H9 (cell line): ENCODE measurements at regions not wholly inside any gene's neighbourhood (a gene's known extent, or its start where the extent isn't known, plus 50 kb on each side); places are given as distances from the start of the nearest gene placed in this dataset.
"Not testable (repeated sequence)": the region's sequence is repeated elsewhere in the genome, so short reads cannot be mapped to it uniquely, and the experiment has no call there.

ENCODE experiments used
- DNase-seq: peaks from one replicate; pipeline ENCODE4 v3.0.0-alpha.2; 2017
- H2AFZ ChIP-seq: one replicate; pipeline ENCODE4 v1.6.1; 2013; ENCODE audit warnings: mild to moderate bottlenecking, low read length, control low read depth, moderate library complexity
- H2AK5ac ChIP-seq: 2 replicates; pipeline ENCODE4 v1.6.1; 2013; ENCODE audit warnings: low read length, control low read depth, mixed read lengths; ENCODE audit not compliant: insufficient read length
- H2BK120ac ChIP-seq: one replicate; pipeline ENCODE4 v1.6.1; 2013; ENCODE audit warnings: low read depth, mild to moderate bottlenecking, low read length, control low read depth, inconsistent platforms; ENCODE audit not compliant: poor library complexity, severe bottlenecking
- H2BK12ac ChIP-seq: 2 replicates; pipeline ENCODE4 v1.6.1; 2013; ENCODE audit warnings: low read length, control low read depth, mixed read lengths, low read depth; ENCODE audit not compliant: insufficient read length
- H2BK15ac ChIP-seq: 2 replicates; pipeline ENCODE4 v1.6.1; 2013; ENCODE audit warnings: low read depth, low read length, control low read depth
- H2BK20ac ChIP-seq: one replicate; pipeline ENCODE4 v1.6.1; 2013; ENCODE audit warnings: low read depth, mild to moderate bottlenecking, low read length, control low read depth, inconsistent platforms; ENCODE audit not compliant: poor library complexity, severe bottlenecking
- H2BK5ac ChIP-seq: 2 replicates; pipeline ENCODE4 v1.6.1; 2013; ENCODE audit warnings: low read length, control low read depth, mixed read lengths; ENCODE audit not compliant: insufficient read length
- H3K14ac ChIP-seq: 2 replicates; pipeline ENCODE4 v1.6.1; 2013; ENCODE audit warnings: low read length, control low read depth; ENCODE audit not compliant: insufficient read depth
- H3K18ac ChIP-seq: 2 replicates; pipeline ENCODE4 v1.6.1; 2013; ENCODE audit warnings: low read depth, mild to moderate bottlenecking, mixed read lengths, low read length, control low read depth; ENCODE audit not compliant: insufficient read length
- H3K23ac ChIP-seq: 2 replicates; pipeline ENCODE4 v1.6.1; 2013; ENCODE audit warnings: low read length, control low read depth, mixed read lengths, low read depth; ENCODE audit not compliant: insufficient read length
- H3K23me2 ChIP-seq: 2 replicates; pipeline ENCODE4 v1.6.1; 2013; ENCODE audit warnings: low read depth, mild to moderate bottlenecking, mixed read lengths, low read length, control low read depth; ENCODE audit not compliant: insufficient read length, poor library complexity, severe bottlenecking
- H3K27ac ChIP-seq: 2 replicates; pipeline ENCODE4 v1.5.1; 2013; ENCODE audit warnings: low read length, control low read depth, mixed read lengths, low read depth; ENCODE audit not compliant: insufficient read length
- H3K27me3 ChIP-seq: 2 replicates; pipeline ENCODE4 v1.6.1; 2013; ENCODE audit warnings: low read length, control low read depth, inconsistent platforms; ENCODE audit not compliant: insufficient read depth
- H3K4ac ChIP-seq: 2 replicates; pipeline ENCODE4 v1.6.1; 2013; ENCODE audit warnings: low read depth, mild to moderate bottlenecking, control low read depth, inconsistent platforms, low read length, moderate library complexity
- H3K4me1 ChIP-seq: 2 replicates; pipeline ENCODE4 v1.6.1; 2013; ENCODE audit warnings: low read length, control low read depth, inconsistent platforms; ENCODE audit not compliant: insufficient read depth
- H3K4me2 ChIP-seq: 2 replicates; pipeline ENCODE4 v1.6.1; 2013; ENCODE audit warnings: low read length, control low read depth, mixed read lengths; ENCODE audit not compliant: insufficient read length, insufficient read depth
- H3K56ac ChIP-seq: 2 replicates; pipeline ENCODE4 v1.6.1; 2013; ENCODE audit warnings: low read depth, mild to moderate bottlenecking, mixed read lengths, low read length, control low read depth; ENCODE audit not compliant: insufficient read length
- H3K79me1 ChIP-seq: 2 replicates; pipeline ENCODE4 v1.6.1; 2013; ENCODE audit warnings: low read depth, mild to moderate bottlenecking, moderate library complexity, low read length, control low read depth, inconsistent platforms; ENCODE audit not compliant: insufficient read depth, poor library complexity, severe bottlenecking
- H3K79me2 ChIP-seq: 2 replicates; pipeline ENCODE4 v1.6.1; 2013; ENCODE audit warnings: low read length, control low read depth, inconsistent platforms; ENCODE audit not compliant: insufficient read depth
- H3K9ac ChIP-seq: 2 replicates; pipeline ENCODE4 v1.6.1; 2013; ENCODE audit warnings: low read length, control low read depth, mixed read lengths; ENCODE audit not compliant: insufficient read length; ENCODE audit errors: extremely low read depth
- H3K9me3 ChIP-seq: one replicate; pipeline ENCODE4 v1.6.1; 2013; ENCODE audit warnings: low read depth, low read length, inconsistent platforms; ENCODE audit not compliant: control insufficient read depth
- H3T11ph ChIP-seq: one replicate; pipeline ENCODE4 v1.6.1; 2013; ENCODE audit warnings: mild to moderate bottlenecking, low read length, control low read depth, inconsistent platforms
- H4K20me1 ChIP-seq: one replicate; pipeline ENCODE4 v1.6.1; 2013; ENCODE audit not compliant: control insufficient read depth, insufficient read length, insufficient read depth
- H4K5ac ChIP-seq: 2 replicates; pipeline ENCODE4 v1.6.1; 2013; ENCODE audit warnings: low read depth, mild to moderate bottlenecking, mixed read lengths, low read length, control low read depth; ENCODE audit not compliant: insufficient read length
- H4K8ac ChIP-seq: replicated peaks from 2 replicates; pipeline ENCODE4 v1.6.1; 2013; ENCODE audit warnings: low read length, control low read depth, mixed read lengths, low read depth; ENCODE audit not compliant: insufficient read length
- H4K91ac ChIP-seq: 2 replicates; pipeline ENCODE4 v1.6.1; 2013; ENCODE audit warnings: low read depth, mild to moderate bottlenecking, moderate library complexity, mixed read lengths, low read length, control low read depth; ENCODE audit not compliant: insufficient read length
- H3K27ac Mint-ChIP-seq, 3 experiments: 2 replicates in 2 of 3; 3 replicates in 1 of 3; pipeline ENCODE4 v1.8.0; 2020 to 2021; ENCODE audit warnings: mixed read lengths in 3 of 3, mild to moderate bottlenecking in 1 of 3, moderate library complexity in 1 of 3
- H3K27me3 Mint-ChIP-seq: 2 replicates; pipeline ENCODE4 v1.8.0; 2021; ENCODE audit warnings: low read depth, mild to moderate bottlenecking, moderate library complexity, mixed read lengths
- H3K36me3 Mint-ChIP-seq, 3 experiments: 2 replicates in 2 of 3; 3 replicates in 1 of 3; pipeline ENCODE4 v1.8.0; 2020 to 2021; ENCODE audit warnings: low read depth in 3 of 3, mixed read lengths in 3 of 3; ENCODE audit not compliant: insufficient read depth in 1 of 3
- H3K4me1 Mint-ChIP-seq, 2 experiments: 2 replicates each; pipeline ENCODE4 v1.8.0; 2020; ENCODE audit warnings: mixed read lengths in 2 of 2
- H3K4me3 Mint-ChIP-seq, 2 experiments: 2 replicates in 1 of 2; 3 replicates in 1 of 2; pipeline ENCODE4 v1.8.0; 2020 to 2021; ENCODE audit warnings: mild to moderate bottlenecking in 2 of 2, mixed read lengths in 2 of 2, moderate library complexity in 1 of 2
- H3K9me3 Mint-ChIP-seq, 2 experiments: 2 replicates in 1 of 2; 3 replicates in 1 of 2; pipeline ENCODE4 v1.8.0; 2020; ENCODE audit warnings: mild to moderate bottlenecking in 2 of 2, mixed read lengths in 2 of 2, moderate library complexity in 1 of 2
- whole genome bisulfite sequencing: extraction: QIAGEN DNeasy Blood & Tissue Kit; methylation state at CpG from one replicate; pipeline ENCODE4 v1.1.7; 2013; ENCODE audit warnings: missing lambda C conversion rate, low lambda C conversion rate, mixed read lengths; ENCODE audit not compliant: insufficient read length; ENCODE audit errors: extremely low coverage; 5-methylcytosine and 5-hydroxymethylcytosine counted together

DNA sequence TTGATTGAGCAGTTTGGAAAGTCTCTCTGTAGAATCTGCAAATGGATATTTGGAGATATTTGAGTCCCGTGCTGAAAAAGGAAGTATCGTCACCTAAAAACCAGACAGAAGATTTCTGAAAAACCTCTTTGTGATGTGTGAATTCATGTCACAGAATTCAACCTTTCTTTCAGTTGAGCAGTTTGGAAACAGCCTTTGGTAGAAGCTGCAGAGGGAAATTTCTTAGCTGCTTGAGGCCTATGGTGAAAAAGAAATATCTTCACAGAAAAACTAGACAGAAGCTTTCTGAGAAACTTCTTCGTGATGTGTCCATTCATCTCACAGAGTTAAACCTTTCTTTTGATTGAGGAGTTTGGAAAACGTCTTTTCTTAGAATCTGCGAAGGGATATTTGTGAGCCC is 3022.7 kb downstream of the TUBA3C start:
- not testable (repeated sequence) for H3K18ac ChIP-seq, H2AK5ac ChIP-seq, H3K4me1 ChIP-seq, H2AFZ ChIP-seq, H2BK120ac ChIP-seq, H3K23ac ChIP-seq, H3K23me2 ChIP-seq, H3K27ac Mint-ChIP-seq, H3K27me3 Mint-ChIP-seq, H3T11ph ChIP-seq, H2BK5ac ChIP-seq, H3K4me3 Mint-ChIP-seq, H3K79me2 ChIP-seq, H3K4me1 Mint-ChIP-seq, H3K14ac ChIP-seq, H4K8ac ChIP-seq, H3K27ac ChIP-seq, H3K4ac ChIP-seq, H4K20me1 ChIP-seq, DNase-seq, H4K91ac ChIP-seq, H3K4me2 ChIP-seq, H3K56ac ChIP-seq, H2BK20ac ChIP-seq, H2BK12ac ChIP-seq, H3K9ac ChIP-seq, H4K5ac ChIP-seq, H3K79me1 ChIP-seq, H3K27me3 ChIP-seq, H2BK15ac ChIP-seq
- peaks cover 15% of the 10 kb centered on the region for H3K9me3 ChIP-seq
- Mint-ChIP-seq H3K36me3 (peaks cover 0 to 12% (median 8%) of the 10 kb centered on the region in 3 experiments; a peak in 4 of 7 replicates), H3K9me3 (peaks cover 44 to 48% of the 10 kb centered on the region in 2 experiments)
- no CpG with 5 or more reads among the region's 5 CpGs for WGBS

DNA sequence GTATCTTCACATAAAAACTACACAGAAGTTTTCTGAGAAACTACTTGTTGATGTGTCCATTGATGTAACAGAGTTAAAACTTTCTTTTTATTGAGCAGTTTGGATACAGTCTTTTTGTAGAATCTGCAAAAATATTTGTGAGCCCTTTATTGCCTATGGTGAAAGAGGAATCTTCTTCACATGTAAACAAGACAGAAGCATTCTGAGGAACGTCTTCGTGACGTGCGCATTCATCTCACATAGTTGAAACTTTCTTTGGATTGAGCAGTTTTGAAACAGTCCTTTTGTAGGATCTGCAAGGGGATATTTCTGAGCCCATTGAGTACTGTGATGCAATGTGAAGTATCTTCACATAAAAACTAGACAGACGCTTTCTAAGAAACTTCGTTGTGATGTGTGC is 3023.6 kb downstream of the TUBA3C start:
- H3K79me2 ChIP-seq, H3T11ph ChIP-seq, H4K91ac ChIP-seq, H3K27ac Mint-ChIP-seq, H3K4ac ChIP-seq, H3K4me3 Mint-ChIP-seq, H2BK120ac ChIP-seq, DNase-seq, H3K27ac ChIP-seq, H3K23ac ChIP-seq, H3K4me2 ChIP-seq, H3K23me2 ChIP-seq, H2BK15ac ChIP-seq, H3K4me1 ChIP-seq, H3K36me3 Mint-ChIP-seq, H2BK20ac ChIP-seq, H4K5ac ChIP-seq, H2AFZ ChIP-seq, H4K8ac ChIP-seq, H3K14ac ChIP-seq, H3K18ac ChIP-seq, H3K56ac ChIP-seq, H3K4me1 Mint-ChIP-seq, H2BK12ac ChIP-seq, H2BK5ac ChIP-seq, H2AK5ac ChIP-seq, H4K20me1 ChIP-seq, H3K27me3 Mint-ChIP-seq, H3K79me1 ChIP-seq, H3K27me3 ChIP-seq, H3K9ac ChIP-seq: not testable (repeated sequence)
- no CpG with 5 or more reads among the region's 6 CpGs for WGBS
- peaks cover 43 to 45% of the 10 kb centered on the region in 2 experiments for H3K9me3 Mint-ChIP-seq
- H3K9me3 ChIP-seq = peaks cover 12% of the 10 kb centered on the region
